Panc1 (cell line): ENCODE measurements at regions not wholly inside any gene's neighbourhood (a gene's known extent, or its start where the extent isn't known, plus 50 kb on each side); places are given as distances from the start of the nearest gene placed in this dataset.

ENCODE experiments used
- ATAC-seq: fragments of 200-7000 bp; cut with Tn5 transposase; 2 replicates; pipeline ENCODE4 v1.9.1; 2020; ENCODE audit warnings: mild to moderate bottlenecking, moderate library complexity
- BruUV-seq: library from RNA; stranded (reverse); fragments of 400-500 nt; replicated peaks from 2 replicates; lab custom pipeline; 2021; lab: Mats Ljungman, UMichigan
- CTCF ChIA-PET: fragments of 300-600 bp; sonication (Branson Sonifier 250); formaldehyde crosslinking; loops from one replicate; lab custom pipeline; 2022; ENCODE audit warnings: antibody characterized with exemption; lab: Charles Lee
- POLR2A ChIA-PET: fragments of 300-600 bp; sonication (Branson Sonifier 250); formaldehyde crosslinking; loops from one replicate; lab custom pipeline; 2022; ENCODE audit warnings: antibody characterized with exemption; lab: Charles Lee
- DNase-seq: peaks from one replicate; pipeline ENCODE4 v3.0.0-alpha.2; 2010; ENCODE audit warnings: low read depth, low spot score
- H3K27ac ChIP-seq: 2 replicates; pipeline ENCODE4 v1.5.1; 2011; ENCODE audit warnings: mild to moderate bottlenecking, low read length, inconsistent platforms
- H3K27me3 ChIP-seq: fragments of 200-500 bp; sonication (Bioruptor generic); 2 replicates; pipeline ENCODE4 v1.6.0; 2014; ENCODE audit warnings: low read length, inconsistent platforms; ENCODE audit not compliant: control insufficient read depth, insufficient read depth
- H3K36me3 ChIP-seq: fragments of 200-500 bp; sonication (Bioruptor generic); 2 replicates; pipeline ENCODE4 v1.5.1; 2014; ENCODE audit warnings: inconsistent platforms, mild to moderate bottlenecking, low read length, moderate library complexity; ENCODE audit not compliant: control insufficient read depth, insufficient read depth
- H3K4me1 ChIP-seq: 2 replicates; pipeline ENCODE4 v1.5.1; 2011; ENCODE audit warnings: inconsistent platforms, mild to moderate bottlenecking, low read length, moderate library complexity; ENCODE audit not compliant: control insufficient read depth, insufficient read depth
- H3K4me3 ChIP-seq, 2 experiments: 2 replicates each; pipeline ENCODE4 v1.5.1; 2011 to 2012; ENCODE audit warnings: low read depth in 2 of 2, low read length in 2 of 2, mild to moderate bottlenecking in 2 of 2, inconsistent platforms in 1 of 2, moderate library complexity in 1 of 2
- H3K9me3 ChIP-seq: fragments of 200-500 bp; sonication (Bioruptor generic); 2 replicates; pipeline ENCODE4 v1.5.1; 2014; ENCODE audit warnings: low read depth, mild to moderate bottlenecking, inconsistent platforms, low read length, moderate library complexity; ENCODE audit not compliant: control insufficient read depth, insufficient read depth
- CTCF ChIP-seq: fragments of 450-650 bp; IDR thresholded peaks from 2 replicates; pipeline ENCODE4 v1.5.1; 2017; ENCODE audit warnings: mild to moderate bottlenecking
- POLR2AphosphoS5 ChIP-seq: IDR thresholded peaks from 2 replicates; pipeline ENCODE4 v1.6.1; 2012; ENCODE audit warnings: mild to moderate bottlenecking, low read depth, low read length, moderate library complexity
- REST ChIP-seq, 2 experiments: IDR thresholded peaks; 2 replicates each; pipeline ENCODE4 v1.6.1; 2011 to 2012; ENCODE audit warnings: low read depth in 2 of 2, control low read depth in 1 of 2, low read length in 1 of 2, mild to moderate bottlenecking in 1 of 2, moderate library complexity in 1 of 2; ENCODE audit not compliant: insufficient read depth in 1 of 2
- SIN3A ChIP-seq: IDR thresholded peaks from 2 replicates; pipeline ENCODE4 v1.6.1; 2012; ENCODE audit warnings: low read depth, mild to moderate bottlenecking, low read length, moderate library complexity, borderline replicate concordance; ENCODE audit not compliant: insufficient read depth
- TCF7L2 ChIP-seq: IDR thresholded peaks from 2 replicates; pipeline ENCODE4 v1.6.1; 2011; ENCODE audit warnings: mild to moderate bottlenecking, low read depth, low read length, inconsistent platforms
- in situ Hi-C: cut with HindIII; loops from 2 replicates; pipeline ENCODE4 v1.10.0; 2016; ENCODE audit warnings: low sequenced_read_pairs, low pct_unique_long_range_greater_than_20kb
- intact Hi-C: fragments of 100-400 bp; cut with micrococcal nuclease; formaldehyde crosslinking; loops from one replicate; pipeline ENCODE4 v1.10.0; 2022; ENCODE audit not compliant: unreplicated experiment

GRCh38 chr1:221612047-221612777 is 129.7 kb downstream of the DUSP10 start:
- no TSS peak for BruUV-seq
- H3K4me1 ChIP-seq: no peaks in the 10 kb centered on the region
- peak; percentile 20 for DNase-seq
- TF ChIP-seq CTCF (no peak), POLR2AphosphoS5 (no peak), SIN3A (no peak), TCF7L2 (no peak), REST (IDR thresholded peaks at IDR 0.05; ENCODE audit: insufficient read depth in 1 of 2, low read depth in 2 of 2, low read length in 1 of 2) (no peak)
- H3K9me3 ChIP-seq: no peaks in the 10 kb centered on the region
- in situ Hi-C loops: no loop called here
- no peaks in the 10 kb centered on the region for H3K27me3 ChIP-seq
- no peak overlapping the region for H3K4me3 ChIP-seq
- intact Hi-C loops: no loop called here
- ATAC-seq: peak; percentile 51; the same call in 1 of the 2 replicates
- no peaks in the 10 kb centered on the region for H3K36me3 ChIP-seq
- no peak overlapping the region for H3K27ac ChIP-seq
- CTCF ChIA-PET: no interaction called here
- POLR2A ChIA-PET: no interaction called here

GRCh38 chr1:221620437-221621384 is 121.2 kb downstream of the DUSP10 start:
- in situ Hi-C loops (no loop called here), intact Hi-C loops (no loop called here)
- H3K27me3 ChIP-seq: no peaks in the 10 kb centered on the region
- no peak overlapping the region for H3K4me3 ChIP-seq
- no peaks in the 10 kb centered on the region for H3K4me1 ChIP-seq
- TF ChIP-seq POLR2AphosphoS5: no peak
- no peak for TF ChIP-seq TCF7L2
- TF ChIP-seq REST (IDR thresholded peaks at IDR 0.05; ENCODE audit: insufficient read depth in 1 of 2, low read depth in 2 of 2, low read length in 1 of 2): no peak
- TF ChIP-seq CTCF: no peak
- no peak for TF ChIP-seq SIN3A
- no peak overlapping the region for H3K27ac ChIP-seq
- POLR2A ChIA-PET: no interaction called here
- no peak for DNase-seq
- no TSS peak for BruUV-seq
- no peaks in the 10 kb centered on the region for H3K9me3 ChIP-seq
- ATAC-seq: no peak
- CTCF ChIA-PET: no interaction called here
- H3K36me3 ChIP-seq: no peaks in the 10 kb centered on the region
